ENCODE measurements at regions not wholly inside any gene's neighbourhood (a gene's known extent, or its start where the extent isn't known, plus 50 kb on each side); places are given as distances from the start of the nearest gene placed in this dataset.

DNA sequence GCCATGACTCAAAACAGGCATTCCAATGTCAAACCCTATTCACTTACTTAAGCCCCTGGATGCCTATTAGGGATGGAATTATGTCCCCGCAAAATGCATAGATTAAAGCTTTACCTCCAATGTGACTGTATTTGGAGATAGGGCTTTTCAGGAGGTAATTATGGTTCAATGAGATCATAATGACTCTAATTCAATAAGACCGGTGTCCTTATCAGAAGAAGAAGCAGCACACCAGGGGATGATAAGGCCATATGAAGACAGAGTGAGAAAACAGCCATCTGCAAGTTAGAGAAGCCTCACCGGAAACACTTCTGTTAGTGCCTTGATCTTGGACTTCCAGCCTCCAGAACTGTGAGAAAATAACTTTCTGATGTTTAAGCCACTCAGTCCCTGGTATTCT, 1131.8 kb upstream of the TMPRSS15 start:
- no peak for TF ChIP-seq POLR2A (IDR thresholded peaks at IDR 0.05)
- TF ChIP-seq, protein P1, sequence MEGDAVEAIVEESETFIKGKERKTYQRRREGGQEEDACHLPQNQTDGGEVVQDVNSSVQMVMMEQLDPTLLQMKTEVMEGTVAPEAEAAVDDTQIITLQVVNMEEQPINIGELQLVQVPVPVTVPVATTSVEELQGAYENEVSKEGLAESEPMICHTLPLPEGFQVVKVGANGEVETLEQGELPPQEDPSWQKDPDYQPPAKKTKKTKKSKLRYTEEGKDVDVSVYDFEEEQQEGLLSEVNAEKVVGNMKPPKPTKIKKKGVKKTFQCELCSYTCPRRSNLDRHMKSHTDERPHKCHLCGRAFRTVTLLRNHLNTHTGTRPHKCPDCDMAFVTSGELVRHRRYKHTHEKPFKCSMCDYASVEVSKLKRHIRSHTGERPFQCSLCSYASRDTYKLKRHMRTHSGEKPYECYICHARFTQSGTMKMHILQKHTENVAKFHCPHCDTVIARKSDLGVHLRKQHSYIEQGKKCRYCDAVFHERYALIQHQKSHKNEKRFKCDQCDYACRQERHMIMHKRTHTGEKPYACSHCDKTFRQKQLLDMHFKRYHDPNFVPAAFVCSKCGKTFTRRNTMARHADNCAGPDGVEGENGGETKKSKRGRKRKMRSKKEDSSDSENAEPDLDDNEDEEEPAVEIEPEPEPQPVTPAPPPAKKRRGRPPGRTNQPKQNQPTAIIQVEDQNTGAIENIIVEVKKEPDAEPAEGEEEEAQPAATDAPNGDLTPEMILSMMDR (IDR thresholded peaks at IDR 0.05 in 4 of 5, conservative IDR thresholded peaks at IDR 0.05 in 1 of 5) = no peak

All from gastrocnemius medialis (tissue), 4 donors.